ENCODE measurements at regions not wholly inside any gene's neighbourhood (a gene's known extent, or its start where the extent isn't known, plus 50 kb on each side); places are given as distances from the start of the nearest gene placed in this dataset.

DNA sequence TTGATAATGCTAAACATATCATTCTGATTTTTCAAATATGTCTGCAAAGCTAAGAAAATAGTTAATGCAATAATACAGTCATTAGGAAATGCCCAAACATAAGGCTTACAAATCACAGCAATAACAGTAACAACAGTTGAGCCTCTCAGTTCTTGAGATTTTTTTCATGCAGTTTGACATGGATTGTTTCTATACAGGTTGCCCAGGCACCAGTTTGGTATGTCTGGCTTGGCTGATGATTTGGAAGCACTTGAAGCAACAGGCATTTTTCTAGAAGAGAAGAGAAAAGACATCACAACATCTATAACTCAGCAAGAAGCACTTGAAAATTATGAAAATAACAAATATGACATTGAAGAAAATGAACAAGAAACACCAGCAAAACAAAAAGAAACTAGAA is 78.7 kb upstream of the COL6A5 start:
- TF ChIP-seq POLR2A (IDR thresholded peaks at IDR 0.05; ENCODE audit: low read depth, low read length): no peak
- no peak for TF ChIP-seq CTCF (conservative IDR thresholded peaks at IDR 0.05; ENCODE audit: low read depth, low read length)
- no peak for TF ChIP-seq RAD21 (IDR thresholded peaks at IDR 0.05; ENCODE audit: low read length)
- no peak for TF ChIP-seq MAZ (IDR thresholded peaks at IDR 0.05; ENCODE audit: borderline replicate concordance, low read depth, low read length)
- no peak for TF ChIP-seq SMC3 (IDR thresholded peaks at IDR 0.05; ENCODE audit: low read depth, low read length)
- TF ChIP-seq, protein P1, sequence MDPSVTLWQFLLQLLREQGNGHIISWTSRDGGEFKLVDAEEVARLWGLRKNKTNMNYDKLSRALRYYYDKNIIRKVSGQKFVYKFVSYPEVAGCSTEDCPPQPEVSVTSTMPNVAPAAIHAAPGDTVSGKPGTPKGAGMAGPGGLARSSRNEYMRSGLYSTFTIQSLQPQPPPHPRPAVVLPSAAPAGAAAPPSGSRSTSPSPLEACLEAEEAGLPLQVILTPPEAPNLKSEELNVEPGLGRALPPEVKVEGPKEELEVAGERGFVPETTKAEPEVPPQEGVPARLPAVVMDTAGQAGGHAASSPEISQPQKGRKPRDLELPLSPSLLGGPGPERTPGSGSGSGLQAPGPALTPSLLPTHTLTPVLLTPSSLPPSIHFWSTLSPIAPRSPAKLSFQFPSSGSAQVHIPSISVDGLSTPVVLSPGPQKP (IDR thresholded peaks at IDR 0.05; ENCODE audit: borderline replicate concordance, low read depth, low read length): no peak
- TF ChIP-seq RFX5 (IDR thresholded peaks at IDR 0.05; ENCODE audit: low read depth, low read length): no peak
- no peak for TF ChIP-seq BHLHE40 (IDR thresholded peaks at IDR 0.05; ENCODE audit: low read depth, low read length)
- TF ChIP-seq USF2 (IDR thresholded peaks at IDR 0.05; ENCODE audit: low read depth, low read length): no peak
